ENCODE measurements at regions not wholly inside any gene's neighbourhood (a gene's known extent, or its start where the extent isn't known, plus 50 kb on each side); places are given as distances from the start of the nearest gene placed in this dataset.

DNA sequence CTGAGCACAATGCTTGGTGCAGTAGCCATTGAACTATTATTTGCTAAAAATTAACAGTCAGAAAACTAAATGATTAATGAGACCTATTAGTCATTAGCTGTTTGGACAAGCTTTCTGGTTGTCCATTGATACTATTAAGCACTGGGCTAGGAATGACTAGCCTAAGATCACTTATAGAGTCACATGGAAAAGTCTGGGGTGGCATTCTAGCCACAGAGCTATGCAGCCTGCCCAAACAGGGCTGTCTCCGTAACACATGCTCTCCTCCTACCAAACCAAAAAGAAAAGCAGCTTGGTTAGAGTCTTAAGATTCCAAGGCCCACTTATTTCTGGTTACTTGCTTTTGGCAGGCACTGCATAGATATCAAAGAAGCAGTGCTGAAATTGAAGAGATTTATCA, 193.5 kb upstream of the NBEA start:
- Histone ChIP-seq H3K4me1 (ENCODE audit: control insufficient read depth in 1 of 2, insufficient read depth in 2 of 2, low read length in 2 of 2) (no peaks in the 10 kb centered on the region), H3K27ac (ENCODE audit: low read length) (no peak overlapping the region), H3K27me3 (ENCODE audit: low read depth, low read length) (no peaks in the 10 kb centered on the region), H3K36me3 (ENCODE audit: control insufficient read depth in 1 of 2, insufficient read depth in 2 of 2, low read length in 2 of 2) (no peaks in the 10 kb centered on the region), H3K4me3 (ENCODE audit: low read depth in 1 of 2, low read length in 2 of 2) (no peak overlapping the region), H3K9me3 (ENCODE audit: control insufficient read depth in 1 of 2, low read length in 2 of 2) (no peaks in the 10 kb centered on the region)

DNA sequence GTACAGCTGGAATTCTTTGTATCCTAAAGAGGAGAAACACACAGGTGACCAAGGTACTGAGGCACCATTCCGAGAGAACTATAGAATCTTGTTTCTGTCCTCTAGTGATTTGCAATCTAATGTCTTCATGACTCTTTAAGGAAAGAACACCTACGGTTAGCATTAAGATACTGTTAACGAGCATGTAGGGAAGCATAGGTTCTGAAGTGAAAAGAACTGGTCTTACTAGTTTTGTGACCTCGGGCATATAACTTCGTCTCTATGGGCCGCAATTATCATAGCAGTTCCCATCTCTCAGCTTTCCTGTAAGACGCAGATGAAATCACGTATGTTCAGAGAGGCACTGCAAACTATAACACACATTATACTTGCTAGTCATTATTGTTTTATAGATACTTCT, 193.0 kb upstream of the NBEA start:
- H3K27me3 ChIP-seq (ENCODE audit: low read depth, low read length), result no peaks in the 10 kb centered on the region
- no peak overlapping the region for H3K27ac ChIP-seq (ENCODE audit: low read length)
- H3K9me3 ChIP-seq (ENCODE audit: control insufficient read depth in 1 of 2, low read length in 2 of 2), result no peaks in the 10 kb centered on the region
- H3K4me1 ChIP-seq (ENCODE audit: control insufficient read depth in 1 of 2, insufficient read depth in 2 of 2, low read length in 2 of 2), result no peaks in the 10 kb centered on the region
- no peak overlapping the region for H3K4me3 ChIP-seq (ENCODE audit: low read depth in 1 of 2, low read length in 2 of 2)
- H3K36me3 ChIP-seq (ENCODE audit: control insufficient read depth in 1 of 2, insufficient read depth in 2 of 2, low read length in 2 of 2), result no peaks in the 10 kb centered on the region

DNA sequence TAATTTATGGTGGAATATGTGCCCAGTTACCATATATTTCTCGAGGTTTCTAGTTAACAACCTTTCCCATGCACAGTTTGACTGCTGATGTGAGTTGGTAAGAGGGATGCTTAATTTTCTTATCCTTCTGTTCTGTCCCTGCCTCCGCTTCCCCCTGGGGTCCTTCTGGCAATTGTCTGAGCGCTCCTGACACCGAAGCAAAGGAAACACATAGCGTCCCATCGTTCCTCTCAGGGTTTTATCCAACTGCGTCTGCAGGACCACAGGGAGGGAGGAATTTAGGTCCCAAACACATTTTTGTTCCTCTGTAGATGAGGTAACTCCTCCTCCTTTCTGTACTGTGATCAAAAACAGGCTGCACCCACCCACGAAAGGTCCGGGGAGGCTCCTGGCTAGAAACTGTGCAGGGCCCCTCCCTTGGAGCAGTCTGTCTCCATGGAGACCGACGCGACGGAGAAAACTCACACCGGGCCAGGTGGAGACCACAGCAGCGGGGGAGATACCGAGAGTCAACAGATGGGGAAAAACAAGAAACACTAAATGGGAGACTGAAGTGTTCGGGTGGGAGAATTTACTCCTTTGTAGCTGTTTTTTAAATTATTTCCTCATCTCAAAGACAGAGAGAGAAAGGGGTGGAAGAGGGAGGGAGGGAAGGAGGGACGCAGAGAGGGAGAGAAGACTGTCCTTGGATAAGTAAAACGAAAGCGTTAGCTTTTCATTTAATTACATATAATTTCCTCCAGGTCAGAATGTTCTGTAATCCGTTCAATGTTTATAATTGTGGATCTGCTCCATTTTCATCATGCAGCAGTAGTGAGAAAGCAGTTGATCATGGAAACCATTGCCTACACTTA, 191.8 kb upstream of the NBEA start:
- H3K27me3 ChIP-seq (ENCODE audit: low read depth, low read length), result no peaks in the 10 kb centered on the region
- no peaks in the 10 kb centered on the region for H3K36me3 ChIP-seq (ENCODE audit: control insufficient read depth in 1 of 2, insufficient read depth in 2 of 2, low read length in 2 of 2)
- peak overlapping the region; percentile 47 to 55 for H3K4me3 ChIP-seq (ENCODE audit: low read depth in 1 of 2, low read length in 2 of 2)
- no peak overlapping the region for H3K27ac ChIP-seq (ENCODE audit: low read length)
- H3K4me1 ChIP-seq (ENCODE audit: control insufficient read depth in 1 of 2, insufficient read depth in 2 of 2, low read length in 2 of 2), result no peaks in the 10 kb centered on the region
- no peaks in the 10 kb centered on the region for H3K9me3 ChIP-seq (ENCODE audit: control insufficient read depth in 1 of 2, low read length in 2 of 2)

GRCh38 chr13:34751044-34751443, 191.0 kb upstream of the NBEA start:
- Histone ChIP-seq H3K4me1 (ENCODE audit: control insufficient read depth in 1 of 2, insufficient read depth in 2 of 2, low read length in 2 of 2) (no peaks in the 10 kb centered on the region), H3K4me3 (ENCODE audit: low read depth in 1 of 2, low read length in 2 of 2) (peak overlapping the region in 1 of 2 donors; percentile 55), H3K27ac (ENCODE audit: low read length) (no peak overlapping the region), H3K27me3 (ENCODE audit: low read depth, low read length) (no peaks in the 10 kb centered on the region), H3K36me3 (ENCODE audit: control insufficient read depth in 1 of 2, insufficient read depth in 2 of 2, low read length in 2 of 2) (no peaks in the 10 kb centered on the region), H3K9me3 (ENCODE audit: control insufficient read depth in 1 of 2, low read length in 2 of 2) (no peaks in the 10 kb centered on the region)

- Histone ChIP-seq H3K4me1 (ENCODE audit: control insufficient read depth in 1 of 2, insufficient read depth in 2 of 2, low read length in 2 of 2) (no peaks in the 10 kb centered on the region), H3K27me3 (ENCODE audit: low read depth, low read length) (no peaks in the 10 kb centered on the region), H3K36me3 (ENCODE audit: control insufficient read depth in 1 of 2, insufficient read depth in 2 of 2, low read length in 2 of 2) (no peaks in the 10 kb centered on the region), H3K27ac (ENCODE audit: low read length) (no peak overlapping the region), H3K4me3 (ENCODE audit: low read depth in 1 of 2, low read length in 2 of 2) (no peak overlapping the region), H3K9me3 (ENCODE audit: control insufficient read depth in 1 of 2, low read length in 2 of 2) (no peaks in the 10 kb centered on the region)
These were observed 190.6 kb upstream of the NBEA start for GRCh38 chr13:34751492-34751891.

- Histone ChIP-seq H3K27me3 (ENCODE audit: low read depth, low read length) (no peaks in the 10 kb centered on the region), H3K4me1 (ENCODE audit: control insufficient read depth in 1 of 2, insufficient read depth in 2 of 2, low read length in 2 of 2) (no peaks in the 10 kb centered on the region), H3K36me3 (ENCODE audit: control insufficient read depth in 1 of 2, insufficient read depth in 2 of 2, low read length in 2 of 2) (no peaks in the 10 kb centered on the region), H3K4me3 (ENCODE audit: low read depth in 1 of 2, low read length in 2 of 2) (no peak overlapping the region), H3K9me3 (ENCODE audit: control insufficient read depth in 1 of 2, low read length in 2 of 2) (no peaks in the 10 kb centered on the region), H3K27ac (ENCODE audit: low read length) (no peak overlapping the region)
These were observed 189.6 kb upstream of the NBEA start for GRCh38 chr13:34752283-34752960.

GRCh38 chr13:34756136-34756535, 185.9 kb upstream of the NBEA start:
- Histone ChIP-seq H3K36me3 (ENCODE audit: control insufficient read depth in 1 of 2, insufficient read depth in 2 of 2, low read length in 2 of 2) (no peaks in the 10 kb centered on the region), H3K4me3 (ENCODE audit: low read depth in 1 of 2, low read length in 2 of 2) (no peak overlapping the region), H3K27ac (ENCODE audit: low read length) (no peak overlapping the region), H3K27me3 (ENCODE audit: low read depth, low read length) (no peaks in the 10 kb centered on the region), H3K4me1 (ENCODE audit: control insufficient read depth in 1 of 2, insufficient read depth in 2 of 2, low read length in 2 of 2) (no peaks in the 10 kb centered on the region), H3K9me3 (ENCODE audit: control insufficient read depth in 1 of 2, low read length in 2 of 2) (no peaks in the 10 kb centered on the region)

- H3K36me3 ChIP-seq (ENCODE audit: control insufficient read depth in 1 of 2, insufficient read depth in 2 of 2, low read length in 2 of 2), result no peaks in the 10 kb centered on the region
- no peak overlapping the region for H3K4me3 ChIP-seq (ENCODE audit: low read depth in 1 of 2, low read length in 2 of 2)
- H3K4me1 ChIP-seq (ENCODE audit: control insufficient read depth in 1 of 2, insufficient read depth in 2 of 2, low read length in 2 of 2), result no peaks in the 10 kb centered on the region
- H3K27ac ChIP-seq (ENCODE audit: low read length), result no peak overlapping the region
- H3K27me3 ChIP-seq (ENCODE audit: low read depth, low read length), result no peaks in the 10 kb centered on the region
- H3K9me3 ChIP-seq (ENCODE audit: control insufficient read depth in 1 of 2, low read length in 2 of 2), result no peaks in the 10 kb centered on the region
These were observed 185.5 kb upstream of the NBEA start for GRCh38 chr13:34756572-34756971.

DNA sequence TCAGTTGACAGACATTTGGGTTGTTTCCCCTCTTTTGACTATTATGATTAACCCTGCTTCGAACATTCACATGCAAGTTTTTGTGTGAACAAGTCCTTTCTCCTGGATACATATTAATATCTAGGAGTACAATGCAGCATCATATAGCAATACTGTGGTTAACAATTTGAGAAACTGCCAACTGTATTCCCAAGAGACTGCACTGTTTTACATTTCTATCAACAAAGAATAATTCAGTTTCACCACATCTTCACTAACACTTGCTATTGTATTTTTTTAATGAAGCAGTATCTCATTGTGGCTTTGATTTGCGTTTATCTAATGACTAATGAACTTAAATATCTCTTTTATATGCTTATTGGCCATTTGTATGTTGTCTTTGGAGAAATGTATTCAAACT, 184.6 kb upstream of the NBEA start:
- Histone ChIP-seq H3K36me3 (ENCODE audit: control insufficient read depth in 1 of 2, insufficient read depth in 2 of 2, low read length in 2 of 2) (no peaks in the 10 kb centered on the region), H3K27me3 (ENCODE audit: low read depth, low read length) (no peaks in the 10 kb centered on the region), H3K27ac (ENCODE audit: low read length) (no peak overlapping the region), H3K9me3 (ENCODE audit: control insufficient read depth in 1 of 2, low read length in 2 of 2) (no peaks in the 10 kb centered on the region), H3K4me1 (ENCODE audit: control insufficient read depth in 1 of 2, insufficient read depth in 2 of 2, low read length in 2 of 2) (no peaks in the 10 kb centered on the region), H3K4me3 (ENCODE audit: low read depth in 1 of 2, low read length in 2 of 2) (no peak overlapping the region)

- no peaks in the 10 kb centered on the region for H3K4me1 ChIP-seq (ENCODE audit: control insufficient read depth in 1 of 2, insufficient read depth in 2 of 2, low read length in 2 of 2)
- H3K4me3 ChIP-seq (ENCODE audit: low read depth in 1 of 2, low read length in 2 of 2), result no peak overlapping the region
- H3K36me3 ChIP-seq (ENCODE audit: control insufficient read depth in 1 of 2, insufficient read depth in 2 of 2, low read length in 2 of 2), result no peaks in the 10 kb centered on the region
- H3K27me3 ChIP-seq (ENCODE audit: low read depth, low read length), result no peaks in the 10 kb centered on the region
- H3K9me3 ChIP-seq (ENCODE audit: control insufficient read depth in 1 of 2, low read length in 2 of 2), result no peaks in the 10 kb centered on the region
- H3K27ac ChIP-seq (ENCODE audit: low read length), result no peak overlapping the region
These were observed 183.4 kb upstream of the NBEA start for GRCh38 chr13:34758628-34759027.

DNA sequence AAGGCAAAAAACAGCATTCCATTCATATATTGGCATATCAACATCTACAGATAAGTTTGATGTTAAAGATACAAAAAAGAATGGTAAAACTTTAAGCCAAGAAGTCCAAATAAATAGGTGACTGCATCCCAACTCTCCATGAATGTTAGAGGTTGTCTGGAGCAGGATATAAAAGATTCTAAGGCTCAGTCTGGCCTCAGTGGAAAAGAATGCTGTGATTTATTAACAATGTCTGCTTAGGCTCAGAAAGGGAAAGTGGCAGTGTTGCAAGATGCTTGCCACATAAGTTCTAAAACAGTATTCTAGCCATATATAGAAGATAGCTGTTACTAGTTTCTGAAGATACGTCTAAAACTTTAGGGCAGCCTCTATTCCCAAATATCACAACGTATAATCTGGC, 179.8 kb upstream of the NBEA start:
- no peak overlapping the region for H3K4me3 ChIP-seq (ENCODE audit: low read depth in 1 of 2, low read length in 2 of 2)
- H3K9me3 ChIP-seq (ENCODE audit: control insufficient read depth in 1 of 2, low read length in 2 of 2), result no peaks in the 10 kb centered on the region
- no peaks in the 10 kb centered on the region for H3K4me1 ChIP-seq (ENCODE audit: control insufficient read depth in 1 of 2, insufficient read depth in 2 of 2, low read length in 2 of 2)
- no peaks in the 10 kb centered on the region for H3K27me3 ChIP-seq (ENCODE audit: low read depth, low read length)
- H3K36me3 ChIP-seq (ENCODE audit: control insufficient read depth in 1 of 2, insufficient read depth in 2 of 2, low read length in 2 of 2), result no peaks in the 10 kb centered on the region
- no peak overlapping the region for H3K27ac ChIP-seq (ENCODE audit: low read length)
